GM18507 (cell line): ENCODE measurements at regions not wholly inside any gene's neighbourhood (a gene's known extent, or its start where the extent isn't known, plus 50 kb on each side); places are given as distances from the start of the nearest gene placed in this dataset.

ENCODE experiments used
- DNase-seq: peaks from one replicate; pipeline ENCODE4 v3.0.0; 2011; ENCODE audit warnings: low read depth; ENCODE audit not compliant: insufficient read length; ENCODE audit errors: extremely low spot score
- FAIRE-seq: peaks from 2 replicates; lab custom pipeline; 2011; peaks lifted over from hg19 to GRCh38; lab: Jason Lieb, UNC

GRCh38 chr4:122203407-122203806 is 51.3 kb downstream of the BLTP1 start:
- DNase-seq (no peak), FAIRE-seq (no peak)

- no peak for DNase-seq
- no peak for FAIRE-seq
Measured at GRCh38 chr4:122205687-122206086, 53.6 kb downstream of the BLTP1 start.

- FAIRE-seq: no peak
- DNase-seq: no peak
Measured at GRCh38 chr4:122212880-122213279, 60.7 kb downstream of the BLTP1 start.

GRCh38 chr4:122218762-122219161 is 66.6 kb downstream of the BLTP1 start:
- FAIRE-seq: no peak
- DNase-seq: no peak

GRCh38 chr4:122219356-122219755 is 67.2 kb downstream of the BLTP1 start:
- FAIRE-seq (no peak), DNase-seq (no peak)

GRCh38 chr4:122221322-122221721 is 69.2 kb downstream of the BLTP1 start:
- DNase-seq: no peak
- FAIRE-seq: no peak

- peak; percentile 29 for FAIRE-seq
- DNase-seq: no peak
Measured at GRCh38 chr4:122224348-122224747, 72.2 kb downstream of the BLTP1 start.

GRCh38 chr4:122227202-122227601 is 75.1 kb downstream of the BLTP1 start:
- no peak for FAIRE-seq
- no peak for DNase-seq

- FAIRE-seq: no peak
- DNase-seq: no peak
Measured at GRCh38 chr4:122229857-122230256, 77.7 kb downstream of the BLTP1 start.

- no peak for FAIRE-seq
Measured at GRCh38 chr4:122232633-122233032, 80.5 kb downstream of the BLTP1 start.

GRCh38 chr4:122234686-122235085 is 82.6 kb downstream of the BLTP1 start:
- DNase-seq (no peak), FAIRE-seq (no peak)

More at GRCh38 chr4:122232633-122233032, 80.5 kb downstream of the BLTP1 start:
- no peak for DNase-seq

GRCh38 chr4:122243785-122244184 is 91.7 kb downstream of the BLTP1 start:
- FAIRE-seq (no peak), DNase-seq (no peak)

- FAIRE-seq (no peak), DNase-seq (no peak)
Measured at GRCh38 chr4:122244764-122245163, 92.6 kb downstream of the BLTP1 start.

GRCh38 chr4:122246551-122246950 is 94.4 kb downstream of the BLTP1 start:
- DNase-seq (no peak), FAIRE-seq (no peak)

GRCh38 chr4:122249357-122249756 is 97.2 kb downstream of the BLTP1 start:
- DNase-seq (no peak), FAIRE-seq (no peak)

GRCh38 chr4:122252584-122252983 is 100.5 kb downstream of the BLTP1 start:
- no peak for FAIRE-seq
- no peak for DNase-seq

GRCh38 chr4:122259849-122260248 is 107.7 kb downstream of the BLTP1 start:
- no peak for FAIRE-seq
- DNase-seq: no peak

- no peak for DNase-seq
- FAIRE-seq: no peak
Measured at GRCh38 chr4:122276359-122276758, 102.5 kb upstream of the ADAD1 start.

- DNase-seq: no peak
- no peak for FAIRE-seq
Measured at GRCh38 chr4:122278976-122279375, 99.8 kb upstream of the ADAD1 start.

- DNase-seq: no peak
- no peak for FAIRE-seq
Measured at GRCh38 chr4:122279670-122280069, 99.1 kb upstream of the ADAD1 start.

GRCh38 chr4:122285285-122285684 is 93.5 kb upstream of the ADAD1 start:
- no peak for DNase-seq

More at GRCh38 chr4:122285285-122285684, 93.5 kb upstream of the ADAD1 start:
- FAIRE-seq: no peak
